ENCODE measurements at regions not wholly inside any gene's neighbourhood (a gene's known extent, or its start where the extent isn't known, plus 50 kb on each side); places are given as distances from the start of the nearest gene placed in this dataset.

DNA sequence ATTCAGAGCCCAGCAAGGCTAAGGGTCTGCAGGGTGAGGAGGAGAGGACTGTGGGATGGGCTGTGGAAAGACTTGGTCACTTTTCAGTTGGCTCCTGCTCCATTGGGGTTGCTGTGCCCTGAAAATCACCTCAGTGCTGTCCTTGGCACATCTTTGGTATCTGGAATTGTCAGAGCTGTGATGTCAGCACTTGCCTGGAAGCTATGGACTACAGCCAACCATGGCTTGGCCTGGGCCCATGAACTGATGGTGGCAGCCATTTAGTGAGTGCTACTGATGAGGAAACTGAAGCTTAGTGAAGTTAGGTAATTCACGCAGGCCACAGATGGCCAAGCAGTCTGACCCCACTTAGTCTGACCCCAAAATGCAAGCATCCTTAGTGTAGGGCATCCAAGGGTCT lies 121.8 kb upstream of the SERPINE2 start:
- TF ChIP-seq, protein P1, sequence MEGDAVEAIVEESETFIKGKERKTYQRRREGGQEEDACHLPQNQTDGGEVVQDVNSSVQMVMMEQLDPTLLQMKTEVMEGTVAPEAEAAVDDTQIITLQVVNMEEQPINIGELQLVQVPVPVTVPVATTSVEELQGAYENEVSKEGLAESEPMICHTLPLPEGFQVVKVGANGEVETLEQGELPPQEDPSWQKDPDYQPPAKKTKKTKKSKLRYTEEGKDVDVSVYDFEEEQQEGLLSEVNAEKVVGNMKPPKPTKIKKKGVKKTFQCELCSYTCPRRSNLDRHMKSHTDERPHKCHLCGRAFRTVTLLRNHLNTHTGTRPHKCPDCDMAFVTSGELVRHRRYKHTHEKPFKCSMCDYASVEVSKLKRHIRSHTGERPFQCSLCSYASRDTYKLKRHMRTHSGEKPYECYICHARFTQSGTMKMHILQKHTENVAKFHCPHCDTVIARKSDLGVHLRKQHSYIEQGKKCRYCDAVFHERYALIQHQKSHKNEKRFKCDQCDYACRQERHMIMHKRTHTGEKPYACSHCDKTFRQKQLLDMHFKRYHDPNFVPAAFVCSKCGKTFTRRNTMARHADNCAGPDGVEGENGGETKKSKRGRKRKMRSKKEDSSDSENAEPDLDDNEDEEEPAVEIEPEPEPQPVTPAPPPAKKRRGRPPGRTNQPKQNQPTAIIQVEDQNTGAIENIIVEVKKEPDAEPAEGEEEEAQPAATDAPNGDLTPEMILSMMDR (IDR thresholded peaks at IDR 0.05; ENCODE audit: extremely low read depth in 1 of 2, insufficient read depth in 1 of 2, low read depth in 1 of 2, low read length in 2 of 2), result no peak
- TF ChIP-seq EZH2 (IDR thresholded peaks at IDR 0.05; ENCODE audit: borderline replicate concordance, low read depth, low read length, severe bottlenecking) (no peak), POLR2AphosphoS5 (IDR thresholded peaks at IDR 0.05; ENCODE audit: insufficient read depth, low read depth, low read length) (no peak), POLR2A (IDR thresholded peaks at IDR 0.05; ENCODE audit: low read depth, low read length) (no peak), GATA2 (IDR thresholded peaks at IDR 0.05; ENCODE audit: insufficient read depth, insufficient read length, low read depth, low read length) (no peak), JUN (IDR thresholded peaks at IDR 0.05; ENCODE audit: borderline replicate concordance, insufficient read depth, insufficient read length, low read depth) (no peak), MYC (IDR thresholded peaks at IDR 0.05; ENCODE audit: low read depth, low read length) (no peak)
- TF ChIP-seq, protein P2, sequence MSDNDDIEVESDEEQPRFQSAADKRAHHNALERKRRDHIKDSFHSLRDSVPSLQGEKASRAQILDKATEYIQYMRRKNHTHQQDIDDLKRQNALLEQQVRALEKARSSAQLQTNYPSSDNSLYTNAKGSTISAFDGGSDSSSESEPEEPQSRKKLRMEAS (IDR thresholded peaks at IDR 0.05; ENCODE audit: insufficient read depth, insufficient read length), result no peak

All from endothelial cell of umbilical vein (primary cell).